ENCODE measurements at regions not wholly inside any gene's neighbourhood (a gene's known extent, or its start where the extent isn't known, plus 50 kb on each side); places are given as distances from the start of the nearest gene placed in this dataset.

GRCh38 chr12:75913502-75914351 lies 117.8 kb downstream of the PHLDA1 start:
- no peaks in the 10 kb centered on the region for H3K9me2 ChIP-seq (ENCODE audit: insufficient read depth, low read length)
- H2AFZ ChIP-seq (ENCODE audit: low read depth, low read length): no peak overlapping the region
- H3K4me3 ChIP-seq (ENCODE audit: low read length): no peak overlapping the region
- no peak overlapping the region for H3K9ac ChIP-seq (ENCODE audit: low read length)
- H4K20me1 ChIP-seq (ENCODE audit: insufficient read depth): no peaks in the 10 kb centered on the region
- no peak overlapping the region for H3K4me2 ChIP-seq (ENCODE audit: low read length)
- no peak for TF ChIP-seq EZH2 (IDR thresholded peaks at IDR 0.05; ENCODE audit: borderline replicate concordance, insufficient read depth, low read length, poor library complexity, severe bottlenecking)
- TF ChIP-seq CTCF (IDR thresholded peaks at IDR 0.05; ENCODE audit: poor library complexity, severe bottlenecking): no peak
- TF ChIP-seq EP300 (conservative IDR thresholded peaks at IDR 0.05; ENCODE audit: poor library complexity, severe bottlenecking): no peak
- no peak for TF ChIP-seq SMC3 (conservative IDR thresholded peaks at IDR 0.05; ENCODE audit: poor library complexity)
- TF ChIP-seq RAD21 (conservative IDR thresholded peaks at IDR 0.05): no peak
- no peak for TF ChIP-seq TAF1 (IDR thresholded peaks at IDR 0.05; ENCODE audit: low read depth)
- no peak for TF ChIP-seq REST (IDR thresholded peaks at IDR 0.05; ENCODE audit: borderline replicate concordance)
- TF ChIP-seq POLR2AphosphoS5 (IDR thresholded peaks at IDR 0.05): no peak
- TF ChIP-seq MXI1 (conservative IDR thresholded peaks at IDR 0.05; ENCODE audit: poor library complexity, severe bottlenecking): no peak
- no peaks in the 10 kb centered on the region for H3K9me3 ChIP-seq (ENCODE audit: low read length)
- no peaks in the 10 kb centered on the region for H3K36me3 ChIP-seq (ENCODE audit: insufficient read depth, low read length)
- H3K27me3 ChIP-seq (ENCODE audit: insufficient read depth, low read depth, low read length): no peaks in the 10 kb centered on the region
- H3K79me2 ChIP-seq (replicated peaks; ENCODE audit: insufficient read depth, low read length): no peaks in the 10 kb centered on the region
- H3K27ac ChIP-seq (ENCODE audit: low read length): no peak overlapping the region
- no peaks in the 10 kb centered on the region for H3F3A ChIP-seq (ENCODE audit: insufficient read depth, low read length, poor library complexity, severe bottlenecking)

- Histone ChIP-seq H3K9me2 (ENCODE audit: insufficient read depth, low read length) (no peaks in the 10 kb centered on the region), H4K20me1 (ENCODE audit: insufficient read depth) (no peaks in the 10 kb centered on the region), H3K27me3 (ENCODE audit: insufficient read depth, low read depth, low read length) (no peaks in the 10 kb centered on the region), H3F3A (ENCODE audit: insufficient read depth, low read length, poor library complexity, severe bottlenecking) (no peaks in the 10 kb centered on the region), H2AFZ (ENCODE audit: low read depth, low read length) (no peak overlapping the region), H3K4me2 (ENCODE audit: low read length) (no peak overlapping the region), H3K79me2 (replicated peaks; ENCODE audit: insufficient read depth, low read length) (no peaks in the 10 kb centered on the region), H3K27ac (ENCODE audit: low read length) (peak overlapping the region; percentile 24), H3K9me3 (ENCODE audit: low read length) (no peaks in the 10 kb centered on the region), H3K4me3 (ENCODE audit: low read length) (no peak overlapping the region), H3K36me3 (ENCODE audit: insufficient read depth, low read length) (no peaks in the 10 kb centered on the region), H3K9ac (ENCODE audit: low read length) (no peak overlapping the region)
- TF ChIP-seq POLR2AphosphoS5 (IDR thresholded peaks at IDR 0.05) (no peak), MXI1 (conservative IDR thresholded peaks at IDR 0.05; ENCODE audit: poor library complexity, severe bottlenecking) (no peak), TAF1 (IDR thresholded peaks at IDR 0.05; ENCODE audit: low read depth) (no peak), SMC3 (conservative IDR thresholded peaks at IDR 0.05; ENCODE audit: poor library complexity) (no peak), REST (IDR thresholded peaks at IDR 0.05; ENCODE audit: borderline replicate concordance) (no peak), EP300 (conservative IDR thresholded peaks at IDR 0.05; ENCODE audit: poor library complexity, severe bottlenecking) (no peak), CTCF (IDR thresholded peaks at IDR 0.05; ENCODE audit: poor library complexity, severe bottlenecking) (no peak), RAD21 (conservative IDR thresholded peaks at IDR 0.05) (no peak), EZH2 (IDR thresholded peaks at IDR 0.05; ENCODE audit: borderline replicate concordance, insufficient read depth, low read length, poor library complexity, severe bottlenecking) (no peak)
Measured at GRCh38 chr12:75909714-75910656, 121.6 kb downstream of the PHLDA1 start.

All from neural cell (in vitro differentiated cells).